ENCODE measurements at regions not wholly inside any gene's neighbourhood (a gene's known extent, or its start where the extent isn't known, plus 50 kb on each side); places are given as distances from the start of the nearest gene placed in this dataset.
"Not testable (repeated sequence)": the region's sequence is repeated elsewhere in the genome, so short reads cannot be mapped to it uniquely, and the experiment has no call there.

GRCh38 chr6:11380969-11381744 lies 148.7 kb upstream of the NEDD9 start:
- no peak for DNase-seq

DNA sequence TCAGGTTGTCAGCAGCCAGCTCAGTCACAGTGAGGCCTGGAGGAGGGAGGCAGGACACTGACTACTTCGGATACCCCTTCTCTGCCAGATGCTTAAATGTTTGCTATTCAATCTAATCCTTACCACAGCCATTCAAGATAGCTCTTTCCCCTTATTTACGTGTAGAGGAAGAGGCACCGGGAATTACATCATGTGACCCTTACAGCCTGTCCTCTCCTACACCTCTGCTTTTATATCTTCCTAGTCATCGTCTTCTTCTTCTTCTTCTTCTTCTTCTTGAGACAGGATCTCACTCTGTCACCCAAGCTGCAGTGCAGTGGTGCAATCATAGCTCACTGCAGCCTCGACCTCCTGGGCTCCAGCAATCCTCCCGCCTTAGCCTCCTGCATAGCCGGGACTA lies 148.1 kb upstream of the NEDD9 start:
- DNase-seq, result no peak

DNA sequence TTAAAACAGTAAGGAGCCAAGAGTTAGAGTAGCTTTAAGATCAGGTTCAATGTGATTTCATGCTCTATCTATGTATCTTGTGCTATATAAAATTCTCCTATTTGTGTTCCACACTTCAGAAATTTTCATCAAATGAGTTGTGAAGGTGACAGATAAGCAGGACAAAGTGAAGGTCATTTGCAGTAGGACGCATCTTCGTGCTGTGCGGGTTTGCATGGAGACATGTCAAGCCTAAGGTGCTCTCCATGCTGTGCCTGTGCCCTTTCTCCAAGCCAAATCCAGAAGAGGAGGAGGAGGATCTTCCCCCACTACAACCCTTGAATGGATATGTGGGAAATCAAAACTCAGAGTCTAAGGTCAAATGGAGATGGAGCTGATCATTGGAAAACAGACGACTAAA lies 147.3 kb upstream of the NEDD9 start:
- no peak for DNase-seq

GRCh38 chr6:11378639-11379038 lies 146.2 kb upstream of the NEDD9 start:
- no peak for DNase-seq

DNA sequence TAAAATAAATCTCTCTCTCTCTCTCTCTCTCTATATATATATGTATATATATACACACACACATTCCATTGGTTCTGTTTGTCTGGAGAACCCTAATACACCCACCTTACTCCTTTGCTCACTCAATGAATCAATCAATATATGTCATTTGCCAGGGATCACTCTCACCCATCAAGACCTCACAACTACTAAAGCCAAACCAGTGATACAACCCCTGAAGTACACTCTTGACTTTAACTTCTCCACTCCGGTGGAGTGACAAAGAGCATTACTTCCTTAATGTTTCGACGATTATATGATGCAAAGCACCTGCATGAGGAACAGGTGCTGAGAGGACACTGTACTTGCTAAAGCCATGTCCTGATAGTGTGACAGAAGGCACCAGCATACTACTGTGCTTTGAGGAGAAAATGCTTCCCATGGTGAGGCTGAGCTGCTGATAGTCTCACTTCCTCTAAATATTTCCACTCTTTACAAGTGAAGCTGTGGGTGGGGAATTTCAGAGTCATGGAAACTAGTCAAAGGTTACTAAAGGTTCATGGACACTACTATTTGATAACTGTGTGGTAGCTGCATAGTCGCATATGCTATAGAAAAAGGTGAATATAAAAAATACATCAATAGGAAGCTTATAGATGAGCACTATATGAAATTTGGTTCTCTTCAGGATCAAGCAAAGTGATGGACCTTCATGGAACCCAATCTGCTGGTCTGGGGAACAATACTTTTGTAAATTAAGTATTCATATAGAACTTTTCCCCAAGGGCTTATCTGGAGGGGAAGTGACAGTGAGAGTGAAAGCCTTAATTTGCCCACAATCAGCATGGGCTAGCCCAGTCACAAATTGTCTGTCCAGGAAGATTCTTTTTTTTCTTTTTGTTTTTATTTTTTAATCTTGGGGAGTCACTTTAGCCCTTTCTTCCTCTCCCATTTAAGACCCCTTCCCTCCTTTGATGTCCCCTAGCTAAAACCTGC lies 141.9 kb upstream of the NEDD9 start:
- no peak for DNase-seq

GRCh38 chr6:11373208-11373607 lies 140.7 kb upstream of the NEDD9 start:
- no peak for DNase-seq

DNA sequence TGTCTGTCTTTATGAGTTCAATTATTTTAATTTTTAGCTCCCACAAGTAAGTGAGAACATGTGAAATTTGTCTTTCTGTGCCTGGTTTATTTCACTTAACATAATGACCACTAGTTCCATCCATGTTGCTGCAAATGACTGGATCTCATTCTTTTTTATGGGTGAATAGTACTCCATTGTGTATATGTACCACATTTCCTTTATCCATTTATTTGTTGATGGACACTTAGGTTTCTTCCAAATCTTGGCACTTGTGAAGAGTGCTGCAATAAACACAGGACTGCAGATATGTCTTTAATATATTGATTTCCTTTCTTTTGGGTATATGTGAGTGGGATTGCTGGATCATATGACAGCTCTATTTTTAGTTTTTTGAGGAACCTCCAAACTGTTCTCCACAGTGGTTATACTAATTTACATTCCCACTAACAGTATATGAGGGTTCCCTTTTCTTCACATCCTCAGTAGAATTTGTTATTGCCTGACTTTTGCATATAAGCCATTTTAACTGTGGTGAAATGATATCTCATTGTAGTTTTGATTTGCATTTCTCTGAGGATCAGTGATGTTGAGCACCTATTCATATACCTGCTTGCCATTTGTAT lies 139.8 kb upstream of the NEDD9 start:
- DNase-seq, result not testable (repeated sequence)

DNA sequence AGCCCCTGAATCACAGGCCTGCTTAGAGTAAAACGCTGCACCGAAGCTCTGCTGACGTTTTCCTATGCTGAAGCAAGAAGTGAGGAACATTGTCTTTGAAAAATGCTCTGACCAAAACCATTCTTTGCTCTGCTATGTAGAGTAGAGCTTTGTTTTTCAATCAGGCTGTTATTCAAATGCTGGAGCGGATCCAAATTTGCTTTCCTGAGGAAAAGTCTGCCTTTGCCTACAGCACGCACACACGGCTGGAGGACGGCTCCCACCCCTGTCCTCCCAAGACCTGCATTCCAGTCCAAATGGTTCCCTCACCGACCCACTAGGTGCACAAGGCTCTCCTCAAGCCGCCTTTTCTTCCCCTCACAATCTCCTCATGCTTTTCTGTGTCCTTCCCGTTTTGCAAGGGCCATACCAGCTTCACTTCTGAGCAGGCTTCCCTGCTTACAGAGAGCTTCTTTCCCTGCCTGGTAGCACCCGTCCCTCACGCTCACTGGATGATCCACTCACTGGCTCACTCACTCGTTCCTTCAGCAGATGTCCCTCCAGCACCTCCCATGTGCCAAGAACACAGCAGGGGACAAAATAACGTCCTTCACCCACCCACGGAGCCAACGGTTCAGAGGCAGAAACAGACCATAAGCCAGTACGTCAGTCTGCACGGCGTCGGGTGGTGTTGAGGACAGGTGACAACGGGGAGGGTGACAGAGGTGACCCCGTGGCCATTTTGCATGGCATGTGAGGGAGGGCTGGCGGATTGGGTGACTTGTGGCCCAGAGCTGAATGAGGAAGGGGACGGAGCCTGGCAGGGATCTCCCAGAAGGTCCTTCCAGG lies 137.9 kb upstream of the NEDD9 start:
- DNase-seq, result no peak

DNA sequence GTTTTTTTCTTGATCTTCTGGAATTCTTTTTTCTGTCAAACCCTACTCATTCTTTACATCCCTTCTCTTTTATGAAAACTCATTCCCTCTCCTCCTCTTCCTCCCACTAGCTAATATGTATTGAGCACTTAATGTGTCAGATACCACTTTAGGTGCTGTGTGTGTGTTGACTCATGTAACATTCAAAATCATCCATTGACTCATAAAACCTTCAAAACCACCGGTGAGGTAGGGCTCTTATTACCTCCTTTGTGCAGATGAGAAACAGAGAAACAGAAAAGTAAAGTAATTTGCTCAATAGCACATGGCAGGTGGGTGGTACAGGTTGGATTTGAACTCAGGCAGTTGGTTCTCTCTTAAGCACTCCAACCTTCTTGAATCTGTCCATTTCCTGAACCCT lies 136.3 kb upstream of the NEDD9 start:
- no peak for DNase-seq

GRCh38 chr6:11368264-11368663 lies 135.8 kb upstream of the NEDD9 start:
- DNase-seq, result no peak

GRCh38 chr6:11367638-11368199 lies 135.3 kb upstream of the NEDD9 start:
- no peak for DNase-seq

DNA sequence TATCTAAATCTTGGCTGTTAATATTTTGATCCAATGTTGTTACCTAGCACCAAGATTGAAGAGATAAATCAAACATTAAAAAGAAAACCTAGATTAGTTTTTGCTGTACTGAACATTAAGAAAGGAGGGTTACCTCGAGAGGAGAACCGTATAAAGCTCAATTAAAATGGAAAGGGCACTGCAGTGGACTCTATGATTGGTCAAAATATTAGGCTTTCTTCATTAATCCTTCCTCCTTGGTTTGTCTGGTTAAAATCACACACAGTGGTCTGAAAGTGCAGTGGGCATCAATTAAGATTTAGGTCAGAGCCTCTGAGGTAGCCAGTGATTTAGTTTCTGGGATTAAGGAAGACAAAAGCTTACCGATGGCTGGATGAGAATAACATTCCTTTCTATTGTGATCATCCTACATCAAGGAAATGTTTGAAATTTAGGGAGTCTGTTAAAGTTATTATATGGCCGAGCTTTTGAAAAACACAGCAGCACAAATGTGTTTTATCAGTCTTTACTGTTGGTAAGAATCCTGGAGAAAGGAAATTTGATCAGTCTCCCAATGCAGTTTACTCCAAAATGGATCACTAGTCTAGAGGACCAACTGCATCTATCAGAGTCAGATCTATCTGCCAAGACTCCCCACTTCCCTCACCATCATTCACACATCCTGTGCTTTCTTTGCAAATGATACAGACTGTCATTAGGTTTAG lies 134.6 kb upstream of the NEDD9 start:
- no peak for DNase-seq

DNA sequence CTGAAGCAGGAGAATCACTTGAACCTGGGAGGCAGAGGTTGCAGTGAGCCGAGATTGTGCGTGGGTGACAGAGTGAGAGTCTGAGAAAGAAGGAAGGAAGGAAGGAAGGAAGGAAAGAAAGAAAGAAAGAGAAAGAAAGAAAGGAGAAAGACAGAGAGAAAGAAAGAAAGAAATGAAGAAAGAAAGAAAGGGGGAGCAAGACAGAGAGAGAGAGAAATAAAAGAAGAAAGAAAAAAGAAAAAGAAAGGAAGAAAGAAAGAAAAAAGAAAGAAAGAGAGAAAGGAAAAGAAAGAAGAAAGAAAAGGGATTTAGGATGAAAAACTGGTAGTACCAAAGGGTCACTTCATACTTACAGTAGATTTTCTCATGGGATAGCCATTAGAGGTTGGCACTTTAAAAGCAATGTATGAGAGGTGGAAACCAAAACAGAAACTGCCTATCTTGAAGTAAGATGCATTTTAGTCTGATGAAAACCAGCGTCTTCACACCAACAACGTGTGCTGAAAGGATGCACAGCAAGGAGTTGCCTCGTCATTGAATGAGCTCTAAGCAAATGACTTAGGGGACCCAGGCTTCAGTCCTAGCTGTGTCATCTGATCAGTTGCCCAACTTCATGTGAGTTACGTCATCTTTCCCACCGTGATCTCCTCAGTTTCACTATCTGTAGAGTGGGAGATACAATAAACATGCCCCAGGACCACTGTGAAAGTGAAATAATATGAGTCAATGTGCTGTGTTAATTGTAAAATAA lies 133.9 kb upstream of the NEDD9 start:
- DNase-seq, result peak in 2 of 4 experiments; percentile 18

DNA sequence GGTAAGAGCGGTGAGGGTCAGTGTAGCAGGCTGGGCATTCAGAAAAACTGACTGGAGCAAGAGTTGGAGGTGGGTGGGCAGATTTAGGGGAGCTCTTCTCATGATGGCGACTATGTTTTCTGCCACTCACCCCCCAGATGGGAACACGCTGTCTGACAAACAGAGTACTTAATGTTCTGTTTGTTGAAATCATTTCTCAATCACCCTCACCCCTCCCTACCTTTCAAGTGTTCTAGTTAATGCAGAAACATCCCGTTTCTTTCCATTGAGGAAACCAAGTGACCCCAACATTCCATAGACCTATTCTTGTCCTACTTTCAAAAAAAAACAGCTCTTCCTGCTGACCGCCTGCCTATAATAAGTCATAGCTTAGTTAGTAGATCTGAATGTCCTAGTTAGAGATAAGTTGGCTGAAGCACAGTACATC lies 132.5 kb upstream of the NEDD9 start:
- DNase-seq, result no peak

DNA sequence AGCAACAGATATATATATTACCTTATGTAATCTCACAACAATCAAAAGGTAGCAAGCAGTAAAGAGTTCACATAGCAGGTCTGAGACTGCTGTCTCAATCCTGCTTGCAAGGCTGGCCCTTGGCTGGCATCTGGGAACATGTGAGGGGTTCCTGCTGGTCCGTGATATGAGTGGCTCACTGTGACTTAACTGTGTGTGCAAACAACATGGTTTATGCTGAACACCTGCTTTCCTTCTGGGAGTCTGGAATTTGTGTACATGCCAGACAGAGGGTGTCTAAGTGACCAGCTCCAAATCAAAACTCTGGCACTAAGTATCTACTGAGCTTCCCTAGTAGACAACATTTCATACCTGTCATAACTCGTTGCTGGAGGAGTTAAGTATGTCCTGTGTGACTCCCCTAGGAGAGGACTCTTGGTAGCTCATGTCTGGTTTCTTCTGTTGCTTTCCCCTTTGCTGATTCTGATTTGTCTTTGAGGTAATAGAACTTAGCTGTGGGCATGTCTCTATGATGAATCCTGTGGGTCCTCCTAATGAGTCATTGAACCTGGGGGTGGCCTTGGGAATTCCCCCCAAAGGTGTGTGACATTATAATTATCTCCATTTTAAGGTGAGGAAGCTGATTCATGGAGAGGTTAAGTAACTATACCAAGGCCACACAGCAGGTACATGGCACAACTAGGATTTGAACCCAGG lies 131.6 kb upstream of the NEDD9 start:
- DNase-seq, result peak in 2 of 4 experiments; percentile 18 to 32

DNA sequence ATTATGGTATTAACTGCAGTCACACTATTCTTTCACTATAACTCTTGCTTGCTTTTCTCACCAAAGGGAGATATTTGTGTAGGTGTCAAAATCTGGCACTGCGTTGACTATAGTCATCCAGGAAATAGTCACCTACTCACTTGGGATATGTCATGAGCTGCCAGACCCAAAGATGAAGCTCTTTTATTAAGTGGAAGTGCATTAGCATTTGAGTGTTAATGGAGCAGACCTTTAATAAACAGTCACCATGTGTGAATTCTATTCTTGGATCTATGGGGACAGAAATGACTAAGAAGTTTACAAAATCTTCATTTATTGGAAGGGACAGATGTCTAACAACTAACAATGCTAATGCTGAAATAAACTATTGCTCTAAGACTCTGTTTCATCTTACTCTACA lies 130.1 kb upstream of the NEDD9 start:
- no peak for DNase-seq

GRCh38 chr6:11358904-11359830 lies 126.7 kb upstream of the NEDD9 start:
- DNase-seq, result no peak

DNA sequence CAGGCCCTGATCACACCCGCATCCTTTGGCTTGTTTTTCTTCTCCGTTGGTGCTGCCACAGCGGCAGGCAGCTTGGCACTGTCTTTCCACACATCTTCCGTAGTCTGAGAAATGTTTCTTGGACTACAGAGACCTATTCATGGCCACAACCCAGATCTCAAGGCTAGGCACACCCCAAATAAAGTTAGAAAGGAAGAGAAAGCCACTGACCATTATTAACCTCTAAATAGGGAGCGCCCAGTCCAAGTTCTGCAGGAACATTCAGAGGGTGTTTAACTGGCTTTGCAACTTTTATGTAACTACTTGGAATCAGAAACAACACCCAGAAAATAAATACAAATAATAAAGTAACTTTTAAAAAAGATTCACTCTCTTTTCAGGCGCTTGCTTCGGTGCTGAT lies 124.8 kb upstream of the NEDD9 start:
- DNase-seq, result no peak

Data from activated CD4-positive, CD25-positive, alpha-beta regulatory T cell (primary cell).